Raji (cell line): ENCODE measurements at regions not wholly inside any gene's neighbourhood (a gene's known extent, or its start where the extent isn't known, plus 50 kb on each side); places are given as distances from the start of the nearest gene placed in this dataset.

ENCODE experiments used
- POLR2A ChIP-seq: IDR thresholded peaks from 2 replicates; pipeline ENCODE4 v1.6.1; 2011; ENCODE audit warnings: low read depth, low read length, control low read depth; ENCODE audit not compliant: insufficient read depth

GRCh38 chr6:14867802-14868201 is 378.1 kb upstream of the JARID2 start:
- TF ChIP-seq POLR2A: no peak

- no peak for TF ChIP-seq POLR2A
Observed at GRCh38 chr6:14871221-14871620, 374.6 kb upstream of the JARID2 start.

GRCh38 chr6:14873101-14873500 is 372.8 kb upstream of the JARID2 start:
- no peak for TF ChIP-seq POLR2A

- TF ChIP-seq POLR2A: no peak
Observed at GRCh38 chr6:14873781-14874441, 372.0 kb upstream of the JARID2 start.

GRCh38 chr6:14874975-14875480 is 370.8 kb upstream of the JARID2 start:
- no peak for TF ChIP-seq POLR2A

GRCh38 chr6:14875481-14876063 is 370.3 kb upstream of the JARID2 start:
- no peak for TF ChIP-seq POLR2A

GRCh38 chr6:14876778-14877613 is 368.9 kb upstream of the JARID2 start:
- no peak for TF ChIP-seq POLR2A

- no peak for TF ChIP-seq POLR2A
Observed at GRCh38 chr6:14877758-14878157, 368.1 kb upstream of the JARID2 start.

GRCh38 chr6:14880052-14880451 is 365.8 kb upstream of the JARID2 start:
- TF ChIP-seq POLR2A: no peak

- no peak for TF ChIP-seq POLR2A
Observed at GRCh38 chr6:14880677-14881076, 365.2 kb upstream of the JARID2 start.

- TF ChIP-seq POLR2A: no peak
Observed at GRCh38 chr6:14881398-14881797, 364.5 kb upstream of the JARID2 start.

GRCh38 chr6:14882394-14883026 is 363.4 kb upstream of the JARID2 start:
- no peak for TF ChIP-seq POLR2A

GRCh38 chr6:14883921-14884320 is 361.9 kb upstream of the JARID2 start:
- TF ChIP-seq POLR2A: no peak

GRCh38 chr6:14885498-14885897 is 360.4 kb upstream of the JARID2 start:
- no peak for TF ChIP-seq POLR2A

- no peak for TF ChIP-seq POLR2A
Observed at GRCh38 chr6:14887181-14887580, 358.7 kb upstream of the JARID2 start.
